IMR-90 (cell line): ENCODE measurements at regions not wholly inside any gene's neighbourhood (a gene's known extent, or its start where the extent isn't known, plus 50 kb on each side); places are given as distances from the start of the nearest gene placed in this dataset.

ENCODE experiments used
- ATAC-seq: fragments of 200-7000 bp; cut with Tn5 transposase; 2 replicates; pipeline ENCODE4 v1.9.1; 2020; ENCODE audit warnings: low read depth, mild to moderate bottlenecking, moderate library complexity
- BruUV-seq: library from RNA; stranded (reverse); fragments of 400-500 nt; replicated peaks from 2 replicates; lab custom pipeline; 2021; lab: Mats Ljungman, UMichigan
- CTCF ChIA-PET: fragments of 300-600 bp; formaldehyde crosslinking; extraction: SDS; loops from one replicate; lab custom pipeline; 2021; ENCODE audit warnings: antibody characterized with exemption; lab: Yijun Ruan, JAX
- POLR2A ChIA-PET: fragments of 300-600 bp; sonication (Branson Sonifier 250); formaldehyde crosslinking; loops from one replicate; lab custom pipeline; 2022; ENCODE audit warnings: antibody characterized with exemption; ENCODE audit not compliant: unreplicated experiment; lab: Charles Lee
- DNase-seq: peaks from one replicate; pipeline ENCODE4 v3.0.0; 2013
- H2AFZ ChIP-seq: replicated peaks from 2 replicates; pipeline ENCODE3; 2013; ENCODE audit warnings: low read length, mild to moderate bottlenecking; ENCODE audit not compliant: poor library complexity
- H2AK5ac ChIP-seq: 2 replicates; pipeline ENCODE4 v1.6.1; 2013; ENCODE audit warnings: low read depth, low read length, inconsistent platforms
- H2AK9ac ChIP-seq: replicated peaks from 2 replicates; pipeline ENCODE3; 2013; ENCODE audit warnings: mild to moderate bottlenecking, low read depth, low read length, moderate library complexity; ENCODE audit not compliant: poor library complexity
- H2BK120ac ChIP-seq: 2 replicates; pipeline ENCODE4 v1.6.1; 2013; ENCODE audit warnings: low read depth, low read length, inconsistent platforms
- H2BK15ac ChIP-seq: 3 replicates; pipeline ENCODE4 v1.6.1; 2013; ENCODE audit warnings: low read depth, low read length, inconsistent platforms
- H2BK20ac ChIP-seq: 2 replicates; pipeline ENCODE4 v1.6.1; 2013; ENCODE audit warnings: low read depth, mild to moderate bottlenecking, inconsistent platforms, low read length, moderate library complexity
- H2BK5ac ChIP-seq: 2 replicates; pipeline ENCODE4 v1.6.1; 2013; ENCODE audit warnings: mild to moderate bottlenecking, low read depth, low read length, inconsistent platforms; ENCODE audit not compliant: poor library complexity, severe bottlenecking
- H3K14ac ChIP-seq: replicated peaks from 2 replicates; pipeline ENCODE4 v1.6.1; 2013; ENCODE audit warnings: low read depth, low read length, inconsistent platforms
- H3K18ac ChIP-seq: 2 replicates; pipeline ENCODE4 v1.6.1; 2013; ENCODE audit warnings: low read depth, low read length, control low read depth
- H3K23ac ChIP-seq: 2 replicates; pipeline ENCODE4 v1.6.1; 2013; ENCODE audit warnings: low read depth, low read length, inconsistent platforms
- H3K27ac ChIP-seq: 2 replicates; pipeline ENCODE4 v1.5.1; 2013; ENCODE audit warnings: mild to moderate bottlenecking, control low read depth, low read length; ENCODE audit not compliant: insufficient read depth
- H3K27me3 ChIP-seq: 2 replicates; pipeline ENCODE4 v1.6.1; 2013; ENCODE audit warnings: low read length; ENCODE audit not compliant: control insufficient read depth, insufficient read depth
- H3K36me3 ChIP-seq: 2 replicates; pipeline ENCODE4 v1.6.1; 2013; ENCODE audit warnings: low read length, mixed read lengths; ENCODE audit not compliant: control insufficient read depth, insufficient read depth
- H3K4ac ChIP-seq: 2 replicates; pipeline ENCODE4 v1.6.1; 2013; ENCODE audit warnings: low read depth, low read length, inconsistent platforms
- H3K4me1 ChIP-seq: 2 replicates; pipeline ENCODE4 v1.6.1; 2013; ENCODE audit warnings: low read length, mixed read lengths; ENCODE audit not compliant: control insufficient read depth, insufficient read depth
- H3K4me2 ChIP-seq: 2 replicates; pipeline ENCODE4 v1.6.1; 2013; ENCODE audit warnings: low read depth, mild to moderate bottlenecking, control low read depth, low read length, moderate library complexity
- H3K4me3 ChIP-seq: 2 replicates; pipeline ENCODE4 v1.5.1; 2013; ENCODE audit warnings: low read depth, mild to moderate bottlenecking, control low read depth, low read length, moderate library complexity; ENCODE audit not compliant: insufficient read depth
- H3K56ac ChIP-seq: 2 replicates; pipeline ENCODE4 v1.6.1; 2013; ENCODE audit warnings: low read length, inconsistent platforms; ENCODE audit not compliant: insufficient read depth; ENCODE audit errors: extremely low read depth
- H3K79me1 ChIP-seq, 2 experiments: 2 replicates each; pipeline ENCODE4 v1.6.1; 2013; ENCODE audit warnings: low read length in 2 of 2, inconsistent platforms in 1 of 2, low read depth in 1 of 2
- H3K9ac ChIP-seq: 2 replicates; pipeline ENCODE4 v1.6.1; 2013; ENCODE audit warnings: low read depth, low read length, control low read depth
- H3K9me1 ChIP-seq: 2 replicates; pipeline ENCODE4 v1.6.1; 2013; ENCODE audit warnings: low read length, inconsistent platforms; ENCODE audit not compliant: insufficient read depth
- H3K9me3 ChIP-seq: 2 replicates; pipeline ENCODE4 v1.6.1; 2013; ENCODE audit warnings: low read length; ENCODE audit not compliant: control insufficient read depth, insufficient read depth
- H4K20me1 ChIP-seq: 2 replicates; pipeline ENCODE4 v1.6.1; 2013; ENCODE audit warnings: low read length, inconsistent platforms; ENCODE audit not compliant: insufficient read depth
- H4K5ac ChIP-seq: 2 replicates; pipeline ENCODE4 v1.6.1; 2013; ENCODE audit warnings: mild to moderate bottlenecking, low read depth, low read length, control low read depth
- H4K8ac ChIP-seq, 2 experiments: 2 replicates each; pipeline ENCODE4 v1.6.1; 2013; ENCODE audit warnings: low read depth in 2 of 2, low read length in 2 of 2, control low read depth in 1 of 2, inconsistent platforms in 1 of 2
- H4K91ac ChIP-seq: 2 replicates; pipeline ENCODE4 v1.6.1; 2013; ENCODE audit warnings: low read depth, low read length, inconsistent platforms; ENCODE audit not compliant: insufficient read depth
- BHLHE40 ChIP-seq: fragments of 150-350 bp; IDR thresholded peaks from 2 replicates; pipeline ENCODE4 v1.6.1; 2016; ENCODE audit warnings: mild to moderate bottlenecking, low read depth, low read length
- CEBPB ChIP-seq: IDR thresholded peaks from 2 replicates; pipeline ENCODE4 v1.6.1; 2012; ENCODE audit warnings: low read depth, low read length, improper control_type of control experiment
- CHD1 ChIP-seq: IDR thresholded peaks from 2 replicates; pipeline ENCODE4 v1.6.1; 2012; ENCODE audit warnings: low read depth, low read length, improper control_type of control experiment
- CTCF ChIP-seq: conservative IDR thresholded peaks from 2 replicates; pipeline ENCODE4 v1.5.1; 2012; ENCODE audit warnings: mild to moderate bottlenecking, low read depth, low read length, improper control_type of control experiment
- FOS ChIP-seq: fragments of 150-350 bp; IDR thresholded peaks from 2 replicates; pipeline ENCODE4 v1.6.1; 2016; ENCODE audit warnings: low read depth, low read length
- MAFK ChIP-seq: IDR thresholded peaks from 2 replicates; pipeline ENCODE4 v1.6.1; 2012; ENCODE audit warnings: low read depth, low read length, improper control_type of control experiment
- MAZ ChIP-seq: IDR thresholded peaks from 2 replicates; pipeline ENCODE4 v1.6.1; 2012; ENCODE audit warnings: low read depth, mild to moderate bottlenecking, low read length, improper control_type of control experiment, moderate library complexity, borderline replicate concordance
- MXI1 ChIP-seq: IDR thresholded peaks from 2 replicates; pipeline ENCODE4 v1.6.1; 2012; ENCODE audit warnings: low read depth, mild to moderate bottlenecking, low read length, moderate library complexity, borderline replicate concordance
- NFE2L2 ChIP-seq: fragments of 150-350 bp; IDR thresholded peaks from 2 replicates; pipeline ENCODE4 v1.6.1; 2016; ENCODE audit warnings: low read depth, mild to moderate bottlenecking, low read length
- POLR2A ChIP-seq: IDR thresholded peaks from 2 replicates; pipeline ENCODE4 v1.6.1; 2012; ENCODE audit warnings: mild to moderate bottlenecking, low read depth, low read length
- RAD21 ChIP-seq: IDR thresholded peaks from 2 replicates; pipeline ENCODE4 v1.6.1; 2012; ENCODE audit warnings: low read length, improper control_type of control experiment
- RCOR1 ChIP-seq: IDR thresholded peaks from 2 replicates; pipeline ENCODE4 v1.6.1; 2012; ENCODE audit warnings: mild to moderate bottlenecking, low read length, improper control_type of control experiment; ENCODE audit not compliant: insufficient replicate concordance
- RFX5 ChIP-seq: IDR thresholded peaks from 2 replicates; pipeline ENCODE4 v1.8.0; 2012; ENCODE audit warnings: low read depth, mild to moderate bottlenecking, low read length, moderate library complexity
- USF2 ChIP-seq: fragments of 150-350 bp; IDR thresholded peaks from 2 replicates; pipeline ENCODE4 v1.6.1; 2017; ENCODE audit warnings: mild to moderate bottlenecking, antibody characterized with exemption, low read length, low read depth
- WGBS, 2 experiments: methylation state at CpG; one replicate each; pipeline versions ENCODE4 v1.1.5 to v1.1.7; 2013; ENCODE audit warnings: missing lambda C conversion rate in 2 of 2; ENCODE audit not compliant: insufficient read length in 1 of 2; ENCODE audit errors: extremely low coverage in 2 of 2; 5-methylcytosine and 5-hydroxymethylcytosine counted together
- dilution Hi-C: fragments of 300-500 bp; cut with HindIII; formaldehyde crosslinking; loops from one replicate; pipeline ENCODE4 v1.14.3; 2018; ENCODE audit warnings: low sequenced_read_pairs; ENCODE audit not compliant: unreplicated experiment
- in situ Hi-C: fragments of 300-500 bp; cut with MboI; formaldehyde crosslinking; loops from 3 replicates; pipeline ENCODE4 v1.14.3; 2019; ENCODE audit warnings: low sequenced_read_pairs, inconsistent platforms, mixed read lengths
- intact Hi-C: fragments of 100-400 bp; cut with micrococcal nuclease; formaldehyde crosslinking; loops from 2 replicates; pipeline ENCODE4 v1.10.0; 2022
- TF ChIP-seq, protein P1 (sequence below): fragments of 150-350 bp; IDR thresholded peaks from 2 replicates; pipeline ENCODE4 v1.6.1; 2016; ENCODE audit warnings: low read depth, mild to moderate bottlenecking, low read length, moderate library complexity, borderline replicate concordance

DNA sequence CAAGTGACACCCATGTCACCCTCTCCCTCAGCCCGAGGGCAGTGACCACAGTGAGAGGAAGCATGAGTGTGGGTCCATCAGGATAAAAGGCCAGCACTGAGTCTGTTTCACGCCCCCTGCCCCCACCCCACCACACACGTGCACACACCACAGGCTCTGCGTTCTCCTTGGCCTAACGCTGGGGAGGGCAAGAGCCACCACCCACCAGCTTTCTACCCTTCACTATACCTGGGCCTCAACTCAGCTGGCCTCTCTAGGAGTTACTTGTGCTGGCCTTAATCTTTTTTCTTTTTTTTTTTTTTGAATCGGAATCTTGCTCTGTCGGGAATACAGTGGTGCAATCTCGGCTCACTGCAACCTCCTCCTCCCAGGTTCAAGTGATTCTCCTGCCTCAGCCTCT, 140.5 kb downstream of the ZFP36L2 start:
- DNase-seq = no peak
- H2AFZ ChIP-seq = peak overlapping the region; percentile 63
- no TSS peak for BruUV-seq
- H3K4me2 ChIP-seq = no peak overlapping the region
- H3K36me3 ChIP-seq = no peaks in the 10 kb centered on the region
- H2BK120ac ChIP-seq = peak overlapping the region; percentile 100
- peak overlapping the region; percentile 96 for H3K23ac ChIP-seq
- in situ Hi-C loops (no loop called here), intact Hi-C loops (loop anchor here (2.0 to 5.0 kb wide), 2 partner anchors 17 to 136 kb away; no protein-coding TSS in a partner anchor), dilution Hi-C loops (no loop called here)
- peak overlapping the region; percentile 99 for H2BK20ac ChIP-seq
- peak overlapping the region; percentile 88 for H3K56ac ChIP-seq
- ChIA-PET CTCF (interaction anchor here (0.5 kb wide), 1 partner anchor 53 kb away, joined by 4 read pairs; no protein-coding TSS in a partner anchor), POLR2A (interaction anchor here (0.7 to 1.5 kb wide), 5 partner anchors 8 to 393 kb away, joined by 3 to 6 read pairs (median 3); no protein-coding TSS in a partner anchor)
- peaks cover 5% of the 10 kb centered on the region; the same call in 1 of the 2 replicates for H3K9me3 ChIP-seq
- peak overlapping the region; percentile 100 for H2BK15ac ChIP-seq
- H3K79me1 ChIP-seq = peaks cover 0 to 49% of the 10 kb centered on the region in 2 experiments; a peak in 2 of 4 replicates
- H4K8ac ChIP-seq = peak overlapping the region; percentile 94 to 95
- H3K4me3 ChIP-seq = no peak overlapping the region
- H4K20me1 ChIP-seq = no peaks in the 10 kb centered on the region
- H3K14ac ChIP-seq = peak overlapping the region; percentile 99
- H2AK5ac ChIP-seq = peak overlapping the region; percentile 100
- TF ChIP-seq CEBPB = no peak
- TF ChIP-seq RFX5 = no peak
- TF ChIP-seq CTCF = no peak
- TF ChIP-seq USF2 = no peak
- TF ChIP-seq NFE2L2 = no peak
- TF ChIP-seq RCOR1 = no peak
- no peak for TF ChIP-seq MAFK
- TF ChIP-seq, protein P1, sequence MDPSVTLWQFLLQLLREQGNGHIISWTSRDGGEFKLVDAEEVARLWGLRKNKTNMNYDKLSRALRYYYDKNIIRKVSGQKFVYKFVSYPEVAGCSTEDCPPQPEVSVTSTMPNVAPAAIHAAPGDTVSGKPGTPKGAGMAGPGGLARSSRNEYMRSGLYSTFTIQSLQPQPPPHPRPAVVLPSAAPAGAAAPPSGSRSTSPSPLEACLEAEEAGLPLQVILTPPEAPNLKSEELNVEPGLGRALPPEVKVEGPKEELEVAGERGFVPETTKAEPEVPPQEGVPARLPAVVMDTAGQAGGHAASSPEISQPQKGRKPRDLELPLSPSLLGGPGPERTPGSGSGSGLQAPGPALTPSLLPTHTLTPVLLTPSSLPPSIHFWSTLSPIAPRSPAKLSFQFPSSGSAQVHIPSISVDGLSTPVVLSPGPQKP = no peak
- no peak for TF ChIP-seq MXI1
- TF ChIP-seq FOS = no peak
- TF ChIP-seq POLR2A = no peak
- no peak for TF ChIP-seq MAZ
- no peak for TF ChIP-seq CHD1
- TF ChIP-seq RAD21 = no peak
- no peak for TF ChIP-seq BHLHE40
- peak overlapping the region; percentile 29 for H3K9ac ChIP-seq
- H2BK5ac ChIP-seq = peak overlapping the region; percentile 99
- peaks cover 50% of the 10 kb centered on the region for H3K9me1 ChIP-seq
- 92% methylated on average over 2 of the region's 8 CpGs; no CpG with 5 or more reads in 1 of the 2 experiments for WGBS, 2 experiments
- H3K4me1 ChIP-seq = peaks cover 62% of the 10 kb centered on the region
- peak overlapping the region; percentile 98 for H2AK9ac ChIP-seq
- H3K18ac ChIP-seq = peak overlapping the region; percentile 99
- H3K27me3 ChIP-seq = no peaks in the 10 kb centered on the region
- peak overlapping the region; percentile 96 for H3K27ac ChIP-seq
- peak overlapping the region; percentile 100 for H3K4ac ChIP-seq
- ATAC-seq = no peak
- peak overlapping the region; percentile 100 for H4K91ac ChIP-seq
- peak overlapping the region; percentile 100 for H4K5ac ChIP-seq
